GM20000 (cell line): ENCODE measurements at regions not wholly inside any gene's neighbourhood (a gene's known extent, or its start where the extent isn't known, plus 50 kb on each side); places are given as distances from the start of the nearest gene placed in this dataset.

Experiments used
- DNase-seq: peaks from one replicate; pipeline ENCODE4 v3.0.0; 2012; ENCODE audit warnings: low spot score
- TF ChIP-seq, protein P1 (sequence below): IDR thresholded peaks from 2 replicates; pipeline ENCODE4 v1.5.1; 2012; ENCODE audit warnings: mild to moderate bottlenecking, control low read depth; ENCODE audit errors: extremely low read depth, missing control alignments

DNA sequence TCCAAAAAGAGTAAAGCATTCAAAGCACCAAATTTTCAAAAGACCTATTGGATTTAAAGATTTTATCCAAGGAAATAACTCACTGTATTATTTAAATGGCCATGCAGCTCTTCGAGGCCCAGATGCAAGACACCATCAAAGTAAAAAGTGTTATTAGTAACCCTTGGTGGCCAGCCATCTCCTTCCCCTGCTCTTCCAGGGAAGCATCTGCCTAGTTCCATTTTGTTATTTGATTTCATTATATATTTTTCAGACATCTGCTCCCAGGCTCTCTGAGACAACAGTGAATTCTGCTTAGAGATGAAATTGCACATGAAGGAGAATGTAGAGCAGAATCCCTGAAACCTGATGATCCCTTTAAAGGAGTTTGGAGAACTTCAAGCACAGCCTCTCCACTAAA, 252.3 kb upstream of the TBX18 start:
- TF ChIP-seq, protein P1, sequence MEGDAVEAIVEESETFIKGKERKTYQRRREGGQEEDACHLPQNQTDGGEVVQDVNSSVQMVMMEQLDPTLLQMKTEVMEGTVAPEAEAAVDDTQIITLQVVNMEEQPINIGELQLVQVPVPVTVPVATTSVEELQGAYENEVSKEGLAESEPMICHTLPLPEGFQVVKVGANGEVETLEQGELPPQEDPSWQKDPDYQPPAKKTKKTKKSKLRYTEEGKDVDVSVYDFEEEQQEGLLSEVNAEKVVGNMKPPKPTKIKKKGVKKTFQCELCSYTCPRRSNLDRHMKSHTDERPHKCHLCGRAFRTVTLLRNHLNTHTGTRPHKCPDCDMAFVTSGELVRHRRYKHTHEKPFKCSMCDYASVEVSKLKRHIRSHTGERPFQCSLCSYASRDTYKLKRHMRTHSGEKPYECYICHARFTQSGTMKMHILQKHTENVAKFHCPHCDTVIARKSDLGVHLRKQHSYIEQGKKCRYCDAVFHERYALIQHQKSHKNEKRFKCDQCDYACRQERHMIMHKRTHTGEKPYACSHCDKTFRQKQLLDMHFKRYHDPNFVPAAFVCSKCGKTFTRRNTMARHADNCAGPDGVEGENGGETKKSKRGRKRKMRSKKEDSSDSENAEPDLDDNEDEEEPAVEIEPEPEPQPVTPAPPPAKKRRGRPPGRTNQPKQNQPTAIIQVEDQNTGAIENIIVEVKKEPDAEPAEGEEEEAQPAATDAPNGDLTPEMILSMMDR: no peak
- no peak for DNase-seq

DNA sequence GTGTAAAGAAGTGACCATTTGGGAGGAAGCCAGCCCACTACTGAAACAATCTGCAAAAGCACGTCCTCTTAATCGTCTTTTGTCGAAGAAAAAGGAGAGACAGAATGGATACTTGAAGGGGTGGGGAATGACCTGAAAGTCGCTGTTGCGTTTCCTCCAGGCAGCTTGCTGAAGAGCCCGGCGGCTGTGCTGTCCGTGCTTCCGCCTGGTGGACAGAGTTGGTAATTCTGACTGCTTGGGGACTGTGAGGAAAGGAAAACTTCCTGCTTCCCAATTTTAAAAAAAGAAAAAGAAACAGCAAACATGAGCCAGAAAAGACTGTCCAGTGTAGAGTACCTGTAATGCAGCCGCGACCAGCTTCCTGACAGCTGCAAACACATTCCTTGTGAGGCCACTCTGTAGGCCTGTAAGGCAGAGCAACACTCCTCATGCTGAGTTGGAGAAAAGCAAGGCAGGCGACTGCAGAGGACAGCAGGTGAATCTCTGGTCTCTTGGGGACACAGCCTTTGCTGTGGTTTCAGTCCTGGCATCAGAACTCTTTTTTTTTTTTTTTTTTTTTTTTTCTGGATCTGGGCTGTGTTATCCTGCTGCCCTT, 251.1 kb upstream of the TBX18 start:
- peak; percentile 24 for DNase-seq
- TF ChIP-seq, protein P1: peak; percentile 35

DNA sequence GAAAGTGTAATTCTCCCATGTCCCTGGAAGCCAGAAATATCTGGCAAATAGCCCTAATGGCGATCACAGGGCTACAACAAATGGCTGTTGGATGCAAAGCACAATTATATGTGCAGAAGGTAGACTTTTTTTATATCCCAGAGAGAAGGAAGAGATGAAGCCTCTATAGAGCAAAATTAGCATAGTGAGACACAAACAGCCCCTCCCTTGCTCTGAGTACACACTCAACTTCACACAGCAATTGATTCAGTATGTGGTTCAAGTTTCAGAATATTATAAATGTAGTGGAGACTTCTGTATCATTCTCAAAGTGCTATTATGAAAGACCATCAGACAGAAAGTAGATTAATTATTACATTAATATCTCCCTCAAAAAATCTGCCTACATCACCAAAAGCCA, 246.5 kb upstream of the TBX18 start:
- no peak for DNase-seq
- TF ChIP-seq, protein P1: no peak

DNA sequence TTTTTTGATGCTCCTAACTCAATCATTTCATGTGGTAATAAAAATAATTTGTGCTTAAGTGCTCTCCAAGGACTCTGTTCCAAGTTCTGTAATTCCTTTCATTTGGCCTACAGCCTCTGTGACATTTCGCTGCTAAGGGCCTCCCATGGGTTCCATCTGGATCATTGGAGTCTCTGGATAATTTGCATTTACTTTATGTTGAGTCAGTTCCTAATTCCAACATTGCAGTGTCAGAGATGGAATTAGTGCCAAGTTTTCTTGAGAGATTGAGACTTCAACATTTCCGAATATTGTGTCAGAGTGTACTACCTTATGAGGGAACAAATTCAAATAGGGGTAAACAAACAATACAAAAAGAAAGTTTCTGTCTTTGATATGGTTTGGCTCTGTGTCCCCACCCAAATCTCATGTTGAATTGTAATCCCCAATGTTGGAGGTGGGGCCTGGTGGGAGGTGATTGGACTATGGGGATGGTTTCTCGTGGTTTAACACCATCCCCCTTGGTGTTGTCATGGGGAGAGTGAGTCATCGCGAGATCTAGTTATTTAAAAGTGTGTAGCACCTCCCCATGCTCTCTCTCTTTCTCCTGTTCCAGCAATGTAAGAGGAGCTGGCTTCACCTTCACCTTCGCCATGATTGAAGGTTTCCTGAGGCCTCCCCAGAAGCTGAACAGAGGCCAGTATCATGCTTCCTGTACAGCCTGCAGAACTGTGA, 244.1 kb upstream of the TBX18 start:
- TF ChIP-seq, protein P1: no peak
- DNase-seq: no peak

DNA sequence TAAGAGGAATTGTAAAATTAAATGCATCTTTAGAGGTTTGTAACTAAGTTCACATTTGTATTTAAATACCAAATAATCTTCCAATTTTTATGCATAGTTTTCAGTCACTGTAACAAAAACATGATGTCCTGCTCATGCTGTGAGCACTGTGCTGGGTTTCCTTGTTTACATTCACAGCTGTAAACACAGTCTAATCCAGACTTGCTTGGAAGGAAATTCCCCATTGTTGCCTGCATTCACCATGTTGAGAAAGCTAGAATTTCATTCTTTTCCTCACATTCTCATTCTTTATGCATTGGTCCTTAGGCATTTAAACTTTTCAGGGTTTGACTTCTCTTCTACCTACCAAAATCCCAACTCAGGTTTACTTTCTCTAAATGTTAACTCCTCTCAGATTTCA, 242.0 kb upstream of the TBX18 start:
- TF ChIP-seq, protein P1: no peak
- DNase-seq: no peak

DNA sequence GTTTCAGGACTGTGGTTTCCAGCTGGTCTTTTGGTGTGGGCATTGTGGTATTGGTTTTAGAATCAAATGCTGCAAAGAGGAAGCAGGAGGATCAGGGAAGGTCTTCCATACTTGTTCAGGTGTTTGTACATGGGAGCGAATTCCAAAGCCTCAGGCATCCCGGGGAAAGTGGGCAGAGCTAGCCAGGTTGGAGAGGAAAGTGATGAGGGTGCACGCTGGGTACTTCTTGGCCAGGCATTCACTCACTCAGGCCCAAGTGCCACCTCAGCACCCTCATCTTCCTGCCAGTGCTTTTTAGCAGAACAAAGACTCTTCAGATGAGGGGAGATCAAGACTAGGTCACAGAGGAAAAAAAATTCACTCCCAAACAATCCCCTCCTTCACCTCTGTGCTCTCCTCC, 241.1 kb upstream of the TBX18 start:
- TF ChIP-seq, protein P1: no peak
- no peak for DNase-seq

DNA sequence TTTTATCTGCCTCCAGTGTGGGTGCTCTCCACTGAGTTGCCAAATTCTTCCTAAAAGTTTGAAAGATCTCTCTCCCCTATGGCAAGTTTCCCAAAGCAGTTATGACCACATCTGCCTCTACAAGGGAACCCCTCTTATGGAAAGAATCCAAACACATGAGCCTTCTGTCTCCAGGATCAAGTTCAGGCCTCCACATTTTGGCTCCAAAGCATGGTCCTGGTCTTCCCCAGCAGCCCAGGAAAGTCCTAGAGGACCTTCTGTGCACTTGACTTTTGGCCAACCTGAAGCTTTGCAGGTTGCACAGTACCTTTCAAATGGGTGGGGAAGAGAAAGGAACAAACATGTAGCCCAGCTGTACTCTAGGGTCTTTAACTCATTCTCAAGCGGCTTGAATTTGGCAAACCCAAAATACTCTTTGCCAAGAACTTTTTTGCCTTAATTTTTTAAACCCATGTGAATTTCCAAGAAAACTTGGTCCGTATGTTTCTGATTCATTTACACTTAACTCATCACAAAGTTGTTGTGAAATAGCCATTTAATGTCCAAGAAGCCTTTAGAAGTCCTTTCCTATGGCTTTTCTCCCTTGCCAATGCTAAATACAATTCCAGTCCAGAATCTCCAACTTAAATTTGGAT, 240.1 kb upstream of the TBX18 start:
- TF ChIP-seq, protein P1: no peak
- no peak for DNase-seq
